GM19463 (cell line): ENCODE measurements at regions not wholly inside any gene's neighbourhood (a gene's known extent, or its start where the extent isn't known, plus 50 kb on each side); places are given as distances from the start of the nearest gene placed in this dataset.

Experiments
- ATAC-seq: cut with Tn5 transposase; IDR thresholded peaks from one replicate; pipeline ENCODE4 v1.9.1; 2021; ENCODE audit warnings: mild to moderate bottlenecking, moderate library complexity; ENCODE audit not compliant: unreplicated experiment

- ATAC-seq, result no peak
Measured at GRCh38 chr5:157934600-157934999, 75.7 kb upstream of the CLINT1 start.

- ATAC-seq, result no peak
Measured at GRCh38 chr5:157933005-157933404, 74.1 kb upstream of the CLINT1 start.

- no peak for ATAC-seq
Measured at GRCh38 chr5:157930710-157931109, 71.8 kb upstream of the CLINT1 start.

- ATAC-seq, result no peak
Measured at GRCh38 chr5:157926977-157927376, 68.0 kb upstream of the CLINT1 start.

- ATAC-seq, result no peak
Measured at GRCh38 chr5:157925786-157926671, 67.1 kb upstream of the CLINT1 start.

- no peak for ATAC-seq
Measured at GRCh38 chr5:157924931-157925729, 66.2 kb upstream of the CLINT1 start.

- ATAC-seq, result no peak
Measured at GRCh38 chr5:157924490-157924889, 65.5 kb upstream of the CLINT1 start.

GRCh38 chr5:157923765-157924164 is 64.8 kb upstream of the CLINT1 start:
- ATAC-seq, result no peak

GRCh38 chr5:157922026-157922425 is 63.1 kb upstream of the CLINT1 start:
- no peak for ATAC-seq

- no peak for ATAC-seq
Measured at GRCh38 chr5:157920828-157921170, 61.9 kb upstream of the CLINT1 start.

- ATAC-seq, result no peak
Measured at GRCh38 chr5:157918811-157919742, 60.1 kb upstream of the CLINT1 start.

GRCh38 chr5:157917899-157918809 is 59.2 kb upstream of the CLINT1 start:
- ATAC-seq, result peak; percentile 67

- ATAC-seq, result no peak
Measured at GRCh38 chr5:157917491-157917890, 58.5 kb upstream of the CLINT1 start.

GRCh38 chr5:157915638-157916037 is 56.7 kb upstream of the CLINT1 start:
- ATAC-seq, result no peak

GRCh38 chr5:157914151-157914788 is 55.3 kb upstream of the CLINT1 start:
- ATAC-seq, result no peak

GRCh38 chr5:157913575-157913974 is 54.6 kb upstream of the CLINT1 start:
- ATAC-seq, result no peak

- peak; percentile 91 for ATAC-seq
Measured at GRCh38 chr5:157912621-157913325, 53.8 kb upstream of the CLINT1 start.

- ATAC-seq, result no peak
Measured at GRCh38 chr5:157911568-157911967, 52.6 kb upstream of the CLINT1 start.
